ENCODE measurements at regions not wholly inside any gene's neighbourhood (a gene's known extent, or its start where the extent isn't known, plus 50 kb on each side); places are given as distances from the start of the nearest gene placed in this dataset.

DNA sequence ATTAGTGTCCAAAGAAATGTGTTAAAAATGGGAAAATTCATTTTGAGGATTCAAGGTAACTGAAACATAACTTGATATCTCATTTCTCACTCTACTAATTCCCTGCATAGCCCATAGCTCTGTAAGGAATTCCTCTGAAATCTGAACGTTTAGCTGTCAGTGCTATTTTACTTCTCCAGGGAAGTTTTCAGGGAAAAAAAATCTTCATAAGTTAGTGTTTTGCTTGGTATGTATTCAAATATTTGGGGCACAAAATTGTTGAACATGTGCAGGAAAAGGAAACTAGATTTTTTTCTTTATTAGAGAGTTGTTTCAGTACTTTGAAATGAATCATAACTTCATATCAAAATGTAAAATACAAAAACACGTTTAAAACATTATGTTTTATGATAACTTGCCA is 891.4 kb downstream of the CENPC start:
- DNase-seq (ENCODE audit: low read depth in 4 of 6, low spot score in 6 of 6), result no peak
- no CpG with 5 or more reads among the region's 2 CpGs for WGBS (ENCODE audit: insufficient coverage)
- Histone ChIP-seq H3K27me3 (ENCODE audit: control insufficient read depth, insufficient read depth, low read length) (no peaks in the 10 kb centered on the region), H3K36me3 (ENCODE audit: control insufficient read depth, insufficient read depth, low read length) (no peaks in the 10 kb centered on the region), H3K27ac (ENCODE audit: low read depth, low read length) (no peak overlapping the region), H3K9me3 (ENCODE audit: control insufficient read depth, insufficient read depth, low read length) (no peaks in the 10 kb centered on the region), H3K4me3 (ENCODE audit: low read depth, low read length) (no peak overlapping the region), H3K4me1 (ENCODE audit: control insufficient read depth, insufficient read depth, low read length) (no peaks in the 10 kb centered on the region)

DNA sequence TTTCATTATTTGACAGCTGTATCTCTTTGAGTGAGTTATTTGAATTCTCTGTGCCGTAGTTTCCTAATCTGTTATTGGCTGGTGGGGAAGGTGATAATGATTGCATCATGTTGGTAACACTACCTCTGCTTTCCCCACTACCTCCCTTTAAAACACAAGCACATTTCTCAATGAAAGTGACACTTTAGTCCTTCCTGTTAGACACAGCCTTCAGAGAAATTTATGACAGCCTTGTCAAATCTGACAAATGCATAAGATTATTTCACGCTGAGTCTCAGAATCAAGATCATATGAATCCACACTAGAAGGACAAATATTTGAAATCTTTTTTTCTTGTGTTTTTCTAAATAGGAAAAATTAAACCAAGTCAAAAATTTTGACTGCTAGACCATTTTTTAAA is 896.1 kb downstream of the CENPC start:
- H3K36me3 ChIP-seq (ENCODE audit: control insufficient read depth, insufficient read depth, low read length), result no peaks in the 10 kb centered on the region
- no peaks in the 10 kb centered on the region for H3K27me3 ChIP-seq (ENCODE audit: control insufficient read depth, insufficient read depth, low read length)
- no peaks in the 10 kb centered on the region for H3K4me1 ChIP-seq (ENCODE audit: control insufficient read depth, insufficient read depth, low read length)
- no peak for DNase-seq (ENCODE audit: low read depth in 4 of 6, low spot score in 6 of 6)
- no CpG with 5 or more reads among the region's 2 CpGs for WGBS (ENCODE audit: insufficient coverage)
- H3K4me3 ChIP-seq (ENCODE audit: low read depth, low read length), result no peak overlapping the region
- H3K27ac ChIP-seq (ENCODE audit: low read depth, low read length), result no peak overlapping the region
- H3K9me3 ChIP-seq (ENCODE audit: control insufficient read depth, insufficient read depth, low read length), result no peaks in the 10 kb centered on the region

DNA sequence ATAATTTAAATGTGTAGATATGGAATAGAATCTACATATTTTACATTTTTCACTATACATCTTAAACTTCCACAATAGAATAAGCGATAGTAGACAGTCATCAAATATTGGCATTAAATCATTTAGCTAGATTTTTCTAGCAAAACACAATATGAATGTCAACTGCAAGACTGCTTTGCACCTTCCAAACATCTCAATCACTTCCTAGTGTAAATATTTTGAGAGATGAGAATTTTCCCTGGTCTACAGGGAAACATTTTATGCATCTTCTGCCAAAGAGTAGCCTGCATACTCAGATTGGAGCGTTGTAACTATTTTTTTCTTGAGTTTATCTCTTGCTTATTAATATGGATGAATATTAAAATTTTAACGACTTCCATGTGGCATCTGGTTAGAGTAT is 897.4 kb downstream of the CENPC start:
- Histone ChIP-seq H3K36me3 (ENCODE audit: control insufficient read depth, insufficient read depth, low read length) (no peaks in the 10 kb centered on the region), H3K4me3 (ENCODE audit: low read depth, low read length) (no peak overlapping the region), H3K9me3 (ENCODE audit: control insufficient read depth, insufficient read depth, low read length) (no peaks in the 10 kb centered on the region), H3K27ac (ENCODE audit: low read depth, low read length) (no peak overlapping the region), H3K27me3 (ENCODE audit: control insufficient read depth, insufficient read depth, low read length) (no peaks in the 10 kb centered on the region), H3K4me1 (ENCODE audit: control insufficient read depth, insufficient read depth, low read length) (no peaks in the 10 kb centered on the region)
- no CpG with 5 or more reads among the region's 3 CpGs for WGBS (ENCODE audit: insufficient coverage)
- DNase-seq (ENCODE audit: low read depth in 4 of 6, low spot score in 6 of 6), result peak in 1 of 6 donors; percentile 9

DNA sequence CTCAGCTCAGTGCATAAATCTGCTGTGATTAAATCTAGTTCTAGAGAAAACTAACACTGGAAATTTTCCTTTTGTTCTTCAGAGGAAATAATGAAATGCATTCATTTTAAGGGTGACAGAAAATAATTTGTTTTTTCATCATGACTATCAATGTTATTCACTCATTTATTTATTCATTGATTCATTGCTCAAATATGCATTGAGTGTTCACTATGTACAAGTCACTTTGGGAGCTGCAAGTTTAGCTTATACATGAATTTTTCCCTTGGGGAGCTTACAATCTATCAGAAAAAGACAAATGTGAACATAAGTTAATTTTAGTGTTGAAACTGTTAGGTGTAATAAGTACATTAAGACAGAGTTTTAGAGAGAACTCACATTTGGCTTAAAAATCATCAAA is 897.8 kb downstream of the CENPC start:
- Histone ChIP-seq H3K4me1 (ENCODE audit: control insufficient read depth, insufficient read depth, low read length) (no peaks in the 10 kb centered on the region), H3K27ac (ENCODE audit: low read depth, low read length) (no peak overlapping the region), H3K36me3 (ENCODE audit: control insufficient read depth, insufficient read depth, low read length) (no peaks in the 10 kb centered on the region), H3K4me3 (ENCODE audit: low read depth, low read length) (no peak overlapping the region), H3K9me3 (ENCODE audit: control insufficient read depth, insufficient read depth, low read length) (no peaks in the 10 kb centered on the region), H3K27me3 (ENCODE audit: control insufficient read depth, insufficient read depth, low read length) (no peaks in the 10 kb centered on the region)
- no peak for DNase-seq (ENCODE audit: low read depth in 4 of 6, low spot score in 6 of 6)

DNA sequence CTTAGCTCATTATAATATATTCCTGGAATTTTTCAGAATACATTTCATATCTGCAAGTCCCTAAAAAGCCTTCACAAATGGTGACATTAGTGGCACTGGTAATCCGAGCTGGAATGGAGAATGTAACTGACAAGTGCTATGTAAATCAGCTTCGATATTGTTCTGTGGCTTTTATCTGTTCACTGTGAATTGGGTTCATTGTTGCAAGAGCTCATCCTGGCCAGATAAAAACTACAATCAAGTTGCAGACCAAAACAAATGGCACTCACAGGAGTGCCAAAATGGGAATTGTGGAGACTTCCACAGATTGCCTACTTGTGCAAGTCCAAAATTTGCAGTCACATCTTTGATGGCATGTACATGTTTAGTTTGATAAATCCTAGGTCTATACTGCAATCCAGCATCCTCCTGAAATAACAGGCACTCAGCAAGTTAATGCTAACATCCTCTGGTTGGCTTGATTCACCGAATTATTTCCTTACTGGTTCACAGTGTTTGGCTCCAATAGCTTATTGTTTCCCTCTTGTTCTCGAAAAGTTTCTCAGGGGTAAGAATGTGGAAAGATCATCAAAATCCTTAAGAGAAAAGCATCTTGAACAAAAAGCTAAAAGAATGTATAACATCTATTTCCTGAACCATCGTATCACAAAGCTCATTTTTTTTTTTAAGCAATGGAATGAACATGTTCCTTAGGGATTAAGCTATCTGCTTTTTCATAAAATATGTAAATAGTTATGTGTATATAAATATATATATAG is 904.9 kb downstream of the CENPC start:
- peak in 2 of 6 donors; percentile 4 to 51 for DNase-seq (ENCODE audit: low read depth in 4 of 6, low spot score in 6 of 6)
- Histone ChIP-seq H3K9me3 (ENCODE audit: control insufficient read depth, insufficient read depth, low read length) (no peaks in the 10 kb centered on the region), H3K27ac (ENCODE audit: low read depth, low read length) (no peak overlapping the region), H3K4me1 (ENCODE audit: control insufficient read depth, insufficient read depth, low read length) (peaks cover 5% of the 10 kb centered on the region), H3K27me3 (ENCODE audit: control insufficient read depth, insufficient read depth, low read length) (no peaks in the 10 kb centered on the region), H3K36me3 (ENCODE audit: control insufficient read depth, insufficient read depth, low read length) (no peaks in the 10 kb centered on the region), H3K4me3 (ENCODE audit: low read depth, low read length) (no peak overlapping the region)
- WGBS (ENCODE audit: insufficient coverage), result 24% methylated on average over 2 of the region's 5 CpGs

DNA sequence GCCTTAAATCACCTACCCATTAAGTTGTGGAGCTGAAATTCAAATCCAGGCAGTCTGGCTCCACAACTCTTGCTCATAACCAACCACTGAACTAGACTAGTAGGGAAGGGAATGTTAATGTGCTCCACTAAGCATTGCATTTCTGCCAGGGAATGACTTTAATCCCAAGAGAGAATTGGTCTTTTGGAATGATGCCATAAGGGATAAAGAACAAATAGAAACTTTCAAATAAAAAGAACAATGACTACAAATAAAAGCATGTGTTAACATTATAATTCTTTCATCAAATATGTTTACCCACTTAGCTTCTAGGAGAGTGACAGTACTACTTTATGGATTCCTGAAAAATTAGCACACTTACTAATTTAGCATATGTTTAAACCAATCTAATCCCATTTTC is 905.9 kb downstream of the CENPC start:
- peak in 1 of 6 donors; percentile 37 for DNase-seq (ENCODE audit: low read depth in 4 of 6, low spot score in 6 of 6)
- peaks cover 5% of the 10 kb centered on the region for H3K4me1 ChIP-seq (ENCODE audit: control insufficient read depth, insufficient read depth, low read length)
- no peak overlapping the region for H3K4me3 ChIP-seq (ENCODE audit: low read depth, low read length)
- H3K36me3 ChIP-seq (ENCODE audit: control insufficient read depth, insufficient read depth, low read length), result no peaks in the 10 kb centered on the region
- no peak overlapping the region for H3K27ac ChIP-seq (ENCODE audit: low read depth, low read length)
- H3K9me3 ChIP-seq (ENCODE audit: control insufficient read depth, insufficient read depth, low read length), result no peaks in the 10 kb centered on the region
- no peaks in the 10 kb centered on the region for H3K27me3 ChIP-seq (ENCODE audit: control insufficient read depth, insufficient read depth, low read length)

DNA sequence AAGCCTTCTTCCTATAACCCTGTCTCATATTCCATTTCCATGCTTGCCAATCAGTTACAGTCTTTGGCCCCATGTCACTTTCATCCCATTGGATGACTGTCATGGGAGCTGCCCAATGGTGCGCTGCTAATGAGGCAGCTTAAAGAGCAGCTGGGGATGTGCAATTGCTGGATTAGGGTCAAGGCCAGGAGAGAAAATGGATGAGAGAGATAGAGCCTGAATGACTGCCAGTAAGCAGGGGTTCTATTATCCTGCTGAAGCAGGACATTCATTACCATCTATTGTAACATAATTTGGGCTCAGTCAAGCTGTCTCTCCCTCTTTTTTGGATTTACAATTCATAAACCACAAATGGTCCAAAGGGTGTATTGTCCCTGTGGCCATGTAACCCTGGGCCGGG is 909.0 kb downstream of the CENPC start:
- no peaks in the 10 kb centered on the region for H3K27me3 ChIP-seq (ENCODE audit: control insufficient read depth, insufficient read depth, low read length)
- no peak overlapping the region for H3K27ac ChIP-seq (ENCODE audit: low read depth, low read length)
- H3K4me3 ChIP-seq (ENCODE audit: low read depth, low read length), result no peak overlapping the region
- H3K9me3 ChIP-seq (ENCODE audit: control insufficient read depth, insufficient read depth, low read length), result no peaks in the 10 kb centered on the region
- H3K36me3 ChIP-seq (ENCODE audit: control insufficient read depth, insufficient read depth, low read length), result no peaks in the 10 kb centered on the region
- peaks cover 5% of the 10 kb centered on the region for H3K4me1 ChIP-seq (ENCODE audit: control insufficient read depth, insufficient read depth, low read length)
- peak in 4 of 6 donors; percentile 28 to 87 (median 49) for DNase-seq (ENCODE audit: low read depth in 4 of 6, low spot score in 6 of 6)
- 44% methylated on average over 2 of the region's 2 CpGs for WGBS (ENCODE audit: insufficient coverage)

DNA sequence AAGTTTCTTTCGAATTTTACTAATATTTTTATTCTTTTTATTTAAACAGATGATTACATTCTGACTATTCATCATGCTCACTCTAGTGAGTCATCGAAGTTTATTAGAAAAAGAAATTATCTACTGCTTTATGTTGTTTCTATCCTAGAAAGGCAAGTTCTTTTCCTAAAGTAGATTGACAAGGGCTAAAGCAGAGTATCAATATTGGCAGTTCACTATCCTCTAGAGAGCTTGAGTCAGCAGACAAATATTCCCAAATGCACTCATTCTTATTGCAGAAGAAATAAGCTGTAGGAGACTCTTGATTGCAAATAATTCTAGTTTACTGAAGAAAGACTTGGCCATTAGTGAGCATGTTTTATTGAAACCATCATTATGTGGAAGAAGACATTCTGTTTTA is 911.8 kb downstream of the CENPC start:
- no CpG with 5 or more reads among the region's 2 CpGs for WGBS (ENCODE audit: insufficient coverage)
- Histone ChIP-seq H3K4me3 (ENCODE audit: low read depth, low read length) (no peak overlapping the region), H3K27ac (ENCODE audit: low read depth, low read length) (no peak overlapping the region), H3K4me1 (ENCODE audit: control insufficient read depth, insufficient read depth, low read length) (peaks cover 5% of the 10 kb centered on the region), H3K27me3 (ENCODE audit: control insufficient read depth, insufficient read depth, low read length) (no peaks in the 10 kb centered on the region), H3K9me3 (ENCODE audit: control insufficient read depth, insufficient read depth, low read length) (no peaks in the 10 kb centered on the region), H3K36me3 (ENCODE audit: control insufficient read depth, insufficient read depth, low read length) (no peaks in the 10 kb centered on the region)
- DNase-seq (ENCODE audit: low read depth in 4 of 6, low spot score in 6 of 6), result no peak

DNA sequence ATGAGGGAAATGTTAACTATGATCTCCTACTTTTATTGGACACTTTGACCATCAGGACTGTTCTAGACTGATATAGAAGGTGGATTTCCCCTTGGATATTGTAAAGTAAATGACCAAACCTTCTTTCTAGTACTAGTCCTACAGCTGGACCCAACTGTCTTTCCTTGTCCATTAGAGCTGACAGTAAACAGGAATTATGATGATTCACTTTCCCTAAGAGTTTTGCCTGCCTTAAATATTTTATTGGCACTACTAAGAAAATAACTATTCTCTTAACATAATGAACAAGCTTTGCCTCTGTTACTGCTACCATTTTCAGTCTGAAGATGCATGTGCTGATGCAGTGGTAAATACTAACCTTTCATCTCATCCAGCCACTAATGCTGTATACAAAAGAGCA is 915.4 kb downstream of the CENPC start:
- Histone ChIP-seq H3K27me3 (ENCODE audit: control insufficient read depth, insufficient read depth, low read length) (no peaks in the 10 kb centered on the region), H3K4me3 (ENCODE audit: low read depth, low read length) (no peak overlapping the region), H3K4me1 (ENCODE audit: control insufficient read depth, insufficient read depth, low read length) (no peaks in the 10 kb centered on the region), H3K36me3 (ENCODE audit: control insufficient read depth, insufficient read depth, low read length) (no peaks in the 10 kb centered on the region), H3K9me3 (ENCODE audit: control insufficient read depth, insufficient read depth, low read length) (no peaks in the 10 kb centered on the region), H3K27ac (ENCODE audit: low read depth, low read length) (no peak overlapping the region)
- DNase-seq (ENCODE audit: low read depth in 4 of 6, low spot score in 6 of 6), result no peak

DNA sequence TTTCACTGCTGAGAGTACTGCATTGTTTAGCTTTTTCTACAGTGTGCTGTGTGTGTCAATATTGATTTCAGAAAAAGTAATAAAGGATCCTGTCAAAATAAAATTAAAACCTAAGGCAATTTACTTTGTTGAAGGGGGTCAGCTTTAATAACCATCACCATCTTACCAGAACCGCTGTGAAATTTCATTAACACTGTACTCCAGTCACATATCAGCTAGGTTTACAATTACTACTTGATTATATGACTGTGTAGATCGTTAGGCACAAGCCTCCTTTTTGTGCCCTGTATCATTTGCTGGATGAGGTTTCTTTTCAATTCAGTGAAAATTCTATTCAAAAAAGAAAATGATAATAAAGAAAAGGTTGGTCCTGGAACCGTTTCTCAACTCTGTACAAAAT is 917.2 kb downstream of the CENPC start:
- Histone ChIP-seq H3K4me3 (ENCODE audit: low read depth, low read length) (no peak overlapping the region), H3K4me1 (ENCODE audit: control insufficient read depth, insufficient read depth, low read length) (no peaks in the 10 kb centered on the region), H3K9me3 (ENCODE audit: control insufficient read depth, insufficient read depth, low read length) (no peaks in the 10 kb centered on the region), H3K27ac (ENCODE audit: low read depth, low read length) (no peak overlapping the region), H3K27me3 (ENCODE audit: control insufficient read depth, insufficient read depth, low read length) (no peaks in the 10 kb centered on the region), H3K36me3 (ENCODE audit: control insufficient read depth, insufficient read depth, low read length) (no peaks in the 10 kb centered on the region)
- WGBS (ENCODE audit: insufficient coverage), result no CpG with 5 or more reads among the region's 3 CpGs
- no peak for DNase-seq (ENCODE audit: low read depth in 4 of 6, low spot score in 6 of 6)

Measured in spinal cord (tissue), 9 donors.